ENCODE measurements at regions not wholly inside any gene's neighbourhood (a gene's known extent, or its start where the extent isn't known, plus 50 kb on each side); places are given as distances from the start of the nearest gene placed in this dataset.

DNA sequence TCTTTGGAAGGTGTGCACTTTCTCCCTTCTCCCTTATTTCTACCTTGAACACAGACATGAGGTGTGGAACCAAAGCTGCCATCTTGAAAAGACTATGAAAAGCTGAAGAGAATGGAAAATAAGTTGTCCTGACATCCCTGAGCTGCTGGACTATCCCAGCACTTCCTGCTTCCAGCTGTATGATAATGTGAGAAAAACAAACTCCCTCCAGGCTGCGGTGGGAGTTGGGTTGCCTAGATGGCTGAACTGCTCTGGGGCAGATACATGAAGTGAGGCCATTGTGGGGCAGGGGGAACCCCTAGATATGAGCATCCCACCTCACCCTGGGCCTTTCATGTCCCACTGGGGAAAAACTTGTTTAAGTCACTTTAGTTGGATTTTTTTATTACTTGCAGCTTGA lies 82.4 kb downstream of the BOD1 start:
- no peaks in the 10 kb centered on the region for H3K4me1 Mint-ChIP-seq
- no peak for DNase-seq (ENCODE audit: low read depth, low spot score)
- no peak overlapping the region for H3K27ac Mint-ChIP-seq (ENCODE audit: unreplicated experiment)
- no peaks in the 10 kb centered on the region for H3K27me3 Mint-ChIP-seq (ENCODE audit: low read depth)
- no peak overlapping the region for H3K4me3 Mint-ChIP-seq
- no peaks in the 10 kb centered on the region for H3K9me3 Mint-ChIP-seq
- TF ChIP-seq, protein P1, sequence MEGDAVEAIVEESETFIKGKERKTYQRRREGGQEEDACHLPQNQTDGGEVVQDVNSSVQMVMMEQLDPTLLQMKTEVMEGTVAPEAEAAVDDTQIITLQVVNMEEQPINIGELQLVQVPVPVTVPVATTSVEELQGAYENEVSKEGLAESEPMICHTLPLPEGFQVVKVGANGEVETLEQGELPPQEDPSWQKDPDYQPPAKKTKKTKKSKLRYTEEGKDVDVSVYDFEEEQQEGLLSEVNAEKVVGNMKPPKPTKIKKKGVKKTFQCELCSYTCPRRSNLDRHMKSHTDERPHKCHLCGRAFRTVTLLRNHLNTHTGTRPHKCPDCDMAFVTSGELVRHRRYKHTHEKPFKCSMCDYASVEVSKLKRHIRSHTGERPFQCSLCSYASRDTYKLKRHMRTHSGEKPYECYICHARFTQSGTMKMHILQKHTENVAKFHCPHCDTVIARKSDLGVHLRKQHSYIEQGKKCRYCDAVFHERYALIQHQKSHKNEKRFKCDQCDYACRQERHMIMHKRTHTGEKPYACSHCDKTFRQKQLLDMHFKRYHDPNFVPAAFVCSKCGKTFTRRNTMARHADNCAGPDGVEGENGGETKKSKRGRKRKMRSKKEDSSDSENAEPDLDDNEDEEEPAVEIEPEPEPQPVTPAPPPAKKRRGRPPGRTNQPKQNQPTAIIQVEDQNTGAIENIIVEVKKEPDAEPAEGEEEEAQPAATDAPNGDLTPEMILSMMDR (conservative IDR thresholded peaks at IDR 0.05) = no peak
- no peaks in the 10 kb centered on the region for H3K36me3 Mint-ChIP-seq (ENCODE audit: low read depth)

DNA sequence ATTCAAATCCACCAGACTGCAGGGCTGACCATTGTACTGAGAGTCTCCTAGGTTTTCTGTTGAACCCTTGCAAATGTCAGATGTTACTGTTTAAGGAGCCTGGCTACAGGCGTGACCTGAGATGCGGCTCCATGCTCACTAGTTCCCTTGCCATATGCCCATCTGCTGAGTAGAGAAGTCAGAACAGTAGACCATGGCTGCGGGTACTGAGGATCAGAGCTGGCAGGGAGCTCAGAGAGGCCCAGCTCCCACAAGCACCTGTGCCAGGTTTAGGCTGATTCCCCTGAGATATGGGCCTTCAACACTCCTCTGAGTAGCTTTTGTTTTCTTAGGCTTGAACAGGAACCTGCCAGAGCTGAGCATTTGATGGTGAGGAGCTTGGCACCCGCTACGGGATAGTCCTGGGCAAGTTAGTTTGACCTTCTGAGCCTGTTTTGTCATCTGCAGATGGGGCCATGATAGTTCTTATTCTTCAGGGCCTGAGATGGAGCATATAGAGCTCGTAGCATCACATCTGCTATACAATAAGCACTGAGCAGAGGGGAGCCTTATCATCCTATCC lies 83.7 kb downstream of the BOD1 start:
- H3K4me1 Mint-ChIP-seq = no peaks in the 10 kb centered on the region
- TF ChIP-seq, protein P1 (conservative IDR thresholded peaks at IDR 0.05) = no peak
- no peaks in the 10 kb centered on the region for H3K36me3 Mint-ChIP-seq (ENCODE audit: low read depth)
- H3K27ac Mint-ChIP-seq (ENCODE audit: unreplicated experiment) = no peak overlapping the region
- no peak for DNase-seq (ENCODE audit: low read depth, low spot score)
- no peaks in the 10 kb centered on the region for H3K9me3 Mint-ChIP-seq
- no peak overlapping the region for H3K4me3 Mint-ChIP-seq
- no peaks in the 10 kb centered on the region for H3K27me3 Mint-ChIP-seq (ENCODE audit: low read depth)

DNA sequence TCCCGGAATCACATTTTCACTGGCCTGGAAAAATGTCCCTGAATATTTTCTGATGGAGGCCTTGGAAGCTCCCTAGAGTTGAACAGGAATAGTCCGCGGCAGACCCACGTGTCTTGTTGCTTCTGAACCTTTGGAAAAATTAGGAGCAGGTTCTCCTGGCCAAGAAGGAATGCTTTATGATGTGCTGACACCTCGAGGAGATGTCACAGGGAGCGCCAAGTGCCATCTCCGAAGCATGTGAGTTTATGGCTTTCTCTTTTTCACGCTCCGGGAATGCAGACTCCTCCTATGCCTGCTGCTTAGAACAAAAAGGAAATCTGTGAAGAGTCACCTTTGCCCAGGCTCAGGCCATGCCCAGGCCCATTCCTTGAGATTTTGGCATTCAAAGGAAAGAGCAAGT lies 84.6 kb downstream of the BOD1 start:
- H3K36me3 Mint-ChIP-seq (ENCODE audit: low read depth) = no peaks in the 10 kb centered on the region
- no peaks in the 10 kb centered on the region for H3K27me3 Mint-ChIP-seq (ENCODE audit: low read depth)
- no peaks in the 10 kb centered on the region for H3K9me3 Mint-ChIP-seq
- H3K4me1 Mint-ChIP-seq = no peaks in the 10 kb centered on the region
- H3K27ac Mint-ChIP-seq (ENCODE audit: unreplicated experiment) = no peak overlapping the region
- TF ChIP-seq, protein P1 (conservative IDR thresholded peaks at IDR 0.05) = no peak
- no peak overlapping the region for H3K4me3 Mint-ChIP-seq
- no peak for DNase-seq (ENCODE audit: low read depth, low spot score)

DNA sequence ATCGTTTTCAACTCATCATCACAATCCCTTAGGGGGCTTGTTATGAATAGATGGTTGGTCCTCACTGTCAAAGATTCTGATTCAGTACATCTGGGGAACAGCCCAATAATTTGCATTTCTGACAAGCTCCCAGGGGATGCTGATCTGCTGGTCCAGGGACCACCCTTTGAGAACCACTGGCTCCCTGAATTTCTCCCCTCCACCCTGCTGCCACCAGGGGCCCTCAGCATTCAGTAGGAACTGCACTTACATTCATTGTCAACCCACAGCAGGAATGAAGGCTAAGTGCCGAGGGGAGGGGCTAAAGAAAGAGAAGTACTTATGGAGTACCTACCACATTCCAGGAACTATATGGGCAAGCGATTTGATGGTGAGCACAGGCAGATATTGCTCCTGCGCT lies 85.9 kb downstream of the BOD1 start:
- no peaks in the 10 kb centered on the region for H3K36me3 Mint-ChIP-seq (ENCODE audit: low read depth)
- no peaks in the 10 kb centered on the region for H3K4me1 Mint-ChIP-seq
- no peak for DNase-seq (ENCODE audit: low read depth, low spot score)
- TF ChIP-seq, protein P1 (conservative IDR thresholded peaks at IDR 0.05) = no peak
- no peak overlapping the region for H3K27ac Mint-ChIP-seq (ENCODE audit: unreplicated experiment)
- no peak overlapping the region for H3K4me3 Mint-ChIP-seq
- no peaks in the 10 kb centered on the region for H3K9me3 Mint-ChIP-seq
- H3K27me3 Mint-ChIP-seq (ENCODE audit: low read depth) = no peaks in the 10 kb centered on the region

DNA sequence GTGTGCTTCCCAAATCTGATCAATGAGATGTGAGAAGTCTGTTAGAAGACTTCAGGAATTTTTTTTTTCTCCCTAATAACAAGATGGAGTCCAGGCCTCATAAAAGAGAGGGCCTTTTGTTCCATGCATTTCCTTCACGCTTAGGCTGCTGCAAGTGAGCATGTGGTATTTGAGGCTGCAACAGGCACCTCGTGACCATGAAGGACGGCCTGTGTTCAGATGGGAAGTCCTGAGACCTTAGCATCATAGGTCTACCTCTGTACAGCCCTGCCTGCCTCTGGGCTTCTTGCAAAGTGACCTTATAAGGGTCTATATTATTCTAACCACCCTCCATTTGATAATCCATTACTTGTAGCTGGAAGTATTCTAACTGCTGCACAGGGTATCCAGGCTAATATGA lies 86.6 kb downstream of the BOD1 start:
- Mint-ChIP-seq H3K27ac (ENCODE audit: unreplicated experiment) (no peak overlapping the region), H3K27me3 (ENCODE audit: low read depth) (no peaks in the 10 kb centered on the region), H3K4me3 (no peak overlapping the region), H3K36me3 (ENCODE audit: low read depth) (no peaks in the 10 kb centered on the region), H3K9me3 (no peaks in the 10 kb centered on the region), H3K4me1 (no peaks in the 10 kb centered on the region)
- TF ChIP-seq, protein P1 (conservative IDR thresholded peaks at IDR 0.05) = no peak
- no peak for DNase-seq (ENCODE audit: low read depth, low spot score)

DNA sequence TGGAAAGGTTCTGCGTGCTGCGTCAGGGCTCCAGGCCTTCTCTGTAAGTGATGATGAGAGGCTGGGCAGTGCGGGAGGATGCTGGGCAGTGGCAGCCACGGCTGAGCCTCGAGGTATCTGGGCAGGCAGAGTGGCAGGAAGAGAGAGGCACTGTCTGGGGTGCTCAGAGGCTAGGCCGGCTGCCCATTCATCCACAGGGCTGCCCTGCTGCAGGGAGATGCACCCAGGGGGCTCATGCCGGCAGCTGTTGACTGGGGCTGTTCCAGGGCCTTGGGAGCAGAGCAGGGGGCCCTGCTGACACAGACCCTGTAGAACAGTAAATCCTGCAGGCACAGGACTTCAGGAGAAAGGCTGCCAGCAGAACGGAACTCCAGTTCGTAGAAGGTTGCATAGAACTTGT lies 88.8 kb downstream of the BOD1 start:
- Mint-ChIP-seq H3K36me3 (ENCODE audit: low read depth) (no peaks in the 10 kb centered on the region), H3K27me3 (ENCODE audit: low read depth) (no peaks in the 10 kb centered on the region), H3K27ac (ENCODE audit: unreplicated experiment) (no peak overlapping the region), H3K4me3 (no peak overlapping the region), H3K9me3 (no peaks in the 10 kb centered on the region), H3K4me1 (no peaks in the 10 kb centered on the region)
- TF ChIP-seq, protein P1 (conservative IDR thresholded peaks at IDR 0.05) = no peak
- no peak for DNase-seq (ENCODE audit: low read depth, low spot score)
